HG03095 (cell line): ENCODE measurements at regions not wholly inside any gene's neighbourhood (a gene's known extent, or its start where the extent isn't known, plus 50 kb on each side); places are given as distances from the start of the nearest gene placed in this dataset.
"Not testable (repeated sequence)": the region's sequence is repeated elsewhere in the genome, so short reads cannot be mapped to it uniquely, and the experiment has no call there.

Source experiments
- ATAC-seq: cut with Tn5 transposase; IDR thresholded peaks from one replicate; pipeline ENCODE4 v1.9.1; 2021; ENCODE audit warnings: moderate library complexity; ENCODE audit not compliant: unreplicated experiment

- no peak for ATAC-seq
Measured at GRCh38 chr3:164779816-164780215, 298.5 kb downstream of the SI start.

GRCh38 chr3:164752812-164753211 is 325.5 kb downstream of the SI start:
- ATAC-seq: no peak

- ATAC-seq: no peak
Measured at GRCh38 chr3:164748626-164749025, 329.7 kb downstream of the SI start.

GRCh38 chr3:164741869-164742268 is 336.4 kb downstream of the SI start:
- no peak for ATAC-seq

- ATAC-seq: no peak
Measured at GRCh38 chr3:164737174-164737573, 341.1 kb downstream of the SI start.

GRCh38 chr3:164732166-164732565 is 346.1 kb downstream of the SI start:
- no peak for ATAC-seq

GRCh38 chr3:164730815-164731360 is 347.4 kb downstream of the SI start:
- ATAC-seq: no peak

GRCh38 chr3:164723396-164723795 is 354.9 kb downstream of the SI start:
- no peak for ATAC-seq

- not testable (repeated sequence) for ATAC-seq
Measured at GRCh38 chr3:164702808-164703207, 375.5 kb downstream of the SI start.

- no peak for ATAC-seq
Measured at GRCh38 chr3:164687902-164688301, 390.4 kb downstream of the SI start.

- ATAC-seq: no peak
Measured at GRCh38 chr3:164687211-164687610, 391.1 kb downstream of the SI start.

GRCh38 chr3:164683489-164683888 is 394.8 kb downstream of the SI start:
- ATAC-seq: no peak

- ATAC-seq: no peak
Measured at GRCh38 chr3:164679245-164679644, 399.1 kb downstream of the SI start.

- ATAC-seq: no peak
Measured at GRCh38 chr3:164677317-164677716, 401.0 kb downstream of the SI start.

GRCh38 chr3:164673738-164674137 is 404.6 kb downstream of the SI start:
- no peak for ATAC-seq

- ATAC-seq: no peak
Measured at GRCh38 chr3:164658125-164658524, 420.2 kb downstream of the SI start.

- ATAC-seq: no peak
Measured at GRCh38 chr3:164657631-164658030, 420.7 kb downstream of the SI start.

GRCh38 chr3:164655462-164655861 is 422.8 kb downstream of the SI start:
- no peak for ATAC-seq

- ATAC-seq: no peak
Measured at GRCh38 chr3:164641071-164641470, 437.2 kb downstream of the SI start.

- ATAC-seq: no peak
Measured at GRCh38 chr3:164640591-164640990, 437.7 kb downstream of the SI start.

GRCh38 chr3:164620956-164621355 is 457.3 kb downstream of the SI start:
- no peak for ATAC-seq

- ATAC-seq: no peak
Measured at GRCh38 chr3:164620423-164620822, 457.9 kb downstream of the SI start.

GRCh38 chr3:164612751-164613150 is 465.5 kb downstream of the SI start:
- no peak for ATAC-seq
